HG03521 (cell line): ENCODE measurements at regions not wholly inside any gene's neighbourhood (a gene's known extent, or its start where the extent isn't known, plus 50 kb on each side); places are given as distances from the start of the nearest gene placed in this dataset.
"Not testable (repeated sequence)": the region's sequence is repeated elsewhere in the genome, so short reads cannot be mapped to it uniquely, and the experiment has no call there.

Experiments used
- ATAC-seq: cut with Tn5 transposase; IDR thresholded peaks from one replicate; pipeline ENCODE4 v1.9.1; 2021; ENCODE audit warnings: mild to moderate bottlenecking, moderate library complexity; ENCODE audit not compliant: unreplicated experiment

- ATAC-seq = no peak
Observed at GRCh38 chr10:37067576-37067975, 57.8 kb upstream of the ANKRD30A start.

- ATAC-seq = not testable (repeated sequence)
Observed at GRCh38 chr10:37062296-37062695, 63.1 kb upstream of the ANKRD30A start.

- no peak for ATAC-seq
Observed at GRCh38 chr10:37057261-37057660, 68.1 kb upstream of the ANKRD30A start.

- no peak for ATAC-seq
Observed at GRCh38 chr10:37053476-37053875, 71.9 kb upstream of the ANKRD30A start.

- not testable (repeated sequence) for ATAC-seq
Observed at GRCh38 chr10:37049982-37050381, 75.4 kb upstream of the ANKRD30A start.

GRCh38 chr10:37044319-37044718 lies 81.1 kb upstream of the ANKRD30A start:
- not testable (repeated sequence) for ATAC-seq

GRCh38 chr10:37035853-37036252 lies 89.5 kb upstream of the ANKRD30A start:
- ATAC-seq = no peak

GRCh38 chr10:37015498-37015897 lies 109.9 kb upstream of the ANKRD30A start:
- no peak for ATAC-seq

GRCh38 chr10:37010741-37011140 lies 114.7 kb upstream of the ANKRD30A start:
- ATAC-seq = no peak

- ATAC-seq = not testable (repeated sequence)
Observed at GRCh38 chr10:37008276-37008675, 117.1 kb upstream of the ANKRD30A start.

GRCh38 chr10:37003126-37003525 lies 122.3 kb upstream of the ANKRD30A start:
- ATAC-seq = no peak

- not testable (repeated sequence) for ATAC-seq
Observed at GRCh38 chr10:36995806-36996205, 129.6 kb upstream of the ANKRD30A start.

- no peak for ATAC-seq
Observed at GRCh38 chr10:36994886-36995285, 130.5 kb upstream of the ANKRD30A start.

GRCh38 chr10:36989233-36989632 lies 136.2 kb upstream of the ANKRD30A start:
- ATAC-seq = no peak

GRCh38 chr10:36946598-36946997 lies 178.8 kb upstream of the ANKRD30A start:
- no peak for ATAC-seq

GRCh38 chr10:36943544-36943943 lies 181.9 kb upstream of the ANKRD30A start:
- ATAC-seq = no peak

- ATAC-seq = no peak
Observed at GRCh38 chr10:36942616-36943015, 182.8 kb upstream of the ANKRD30A start.

- no peak for ATAC-seq
Observed at GRCh38 chr10:36903040-36903439, 222.4 kb upstream of the ANKRD30A start.

- ATAC-seq = no peak
Observed at GRCh38 chr10:36899652-36900051, 225.7 kb upstream of the ANKRD30A start.

GRCh38 chr10:36888925-36889573 lies 236.3 kb upstream of the ANKRD30A start:
- no peak for ATAC-seq

GRCh38 chr10:36886303-36886891 lies 239.0 kb upstream of the ANKRD30A start:
- ATAC-seq = no peak

GRCh38 chr10:36885746-36886145 lies 239.7 kb upstream of the ANKRD30A start:
- ATAC-seq = no peak

GRCh38 chr10:36882781-36883180 lies 242.6 kb upstream of the ANKRD30A start:
- ATAC-seq = no peak
